ENCODE measurements at regions not wholly inside any gene's neighbourhood (a gene's known extent, or its start where the extent isn't known, plus 50 kb on each side); places are given as distances from the start of the nearest gene placed in this dataset.

GRCh38 chr18:38879871-38880270, 1314.3 kb upstream of the CELF4 start (continued):
- no peak for TF ChIP-seq EZH2 (IDR thresholded peaks at IDR 0.05; ENCODE audit: low read depth, unreplicated experiment)
- no peak for TF ChIP-seq CTCF (conservative IDR thresholded peaks at IDR 0.05; ENCODE audit: low read depth in 2 of 2)
- TF ChIP-seq JUNB (IDR thresholded peaks at IDR 0.05; ENCODE audit: unreplicated experiment) = no peak
- TF ChIP-seq CREB1 (CRISPR knock-in tag; IDR thresholded peaks at IDR 0.05; ENCODE audit: low read depth) = no peak
- no peak for TF ChIP-seq NANOG (IDR thresholded peaks at IDR 0.05; ENCODE audit: borderline replicate concordance)
- no peak for TF ChIP-seq STAT1 (IDR thresholded peaks at IDR 0.05; ENCODE audit: unreplicated experiment)

DNA sequence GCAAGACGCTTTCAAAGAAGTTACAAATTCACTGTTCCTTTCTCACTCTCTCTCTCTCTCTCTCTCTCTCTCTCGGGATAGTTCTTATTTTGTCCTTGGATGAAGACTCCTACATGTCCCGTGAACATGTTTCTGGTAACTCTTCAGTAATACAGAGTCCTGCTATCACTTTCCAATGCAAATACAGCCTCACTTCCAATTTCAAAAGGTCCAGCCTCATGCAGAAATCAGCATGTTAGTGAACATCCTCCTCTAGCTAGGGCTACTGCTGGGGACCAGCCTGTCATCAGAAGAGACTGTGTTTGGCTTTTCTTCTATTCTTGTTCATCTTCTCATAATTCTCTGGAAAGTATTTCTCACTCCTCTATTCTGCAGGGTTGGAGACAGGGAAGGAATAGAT, 1306.7 kb upstream of the CELF4 start:
- H3K36me3 ChIP-seq (ENCODE audit: insufficient read depth) = no peaks in the 10 kb centered on the region
- no peak overlapping the region for H3K4me2 ChIP-seq
- H3K27ac Mint-ChIP-seq = no peak overlapping the region
- peaks cover 4% of the 10 kb centered on the region; the same call in 1 of the 2 replicates for H3K4me1 ChIP-seq (ENCODE audit: insufficient read depth)
- DNase-seq (ENCODE audit: low spot score) (no peak), ATAC-seq (no peak)
- TF ChIP-seq ZNF331 (CRISPR knock-in tag; IDR thresholded peaks at IDR 0.05; ENCODE audit: low read depth) (no peak), CTCF (conservative IDR thresholded peaks at IDR 0.05; ENCODE audit: low read depth in 2 of 2) (no peak), NANOG (IDR thresholded peaks at IDR 0.05; ENCODE audit: borderline replicate concordance) (no peak), JUNB (IDR thresholded peaks at IDR 0.05; ENCODE audit: unreplicated experiment) (no peak), POLR2AphosphoS5 (IDR thresholded peaks at IDR 0.05; ENCODE audit: low read depth) (no peak)
- peaks cover 8% of the 10 kb centered on the region; the same call in 1 of the 3 replicates for H3K4me1 Mint-ChIP-seq
- no peaks in the 10 kb centered on the region; the same call in 2 of the 3 replicates for H3K36me3 Mint-ChIP-seq (ENCODE audit: low read depth)
- no peak overlapping the region for H3K27ac ChIP-seq (ENCODE audit: low read depth)
- H3K27me3 ChIP-seq (ENCODE audit: insufficient read depth) = no peaks in the 10 kb centered on the region
- H3F3A ChIP-seq (replicated peaks; ENCODE audit: low read depth) = no peaks in the 10 kb centered on the region
- no peaks in the 10 kb centered on the region for H3K27me3 Mint-ChIP-seq (ENCODE audit: insufficient read depth, low read depth, poor library complexity)
- H3K4me3 ChIP-seq = no peak overlapping the region
- H3K9me2 ChIP-seq (ENCODE audit: insufficient read depth) = no peaks in the 10 kb centered on the region
- H3K79me2 ChIP-seq (replicated peaks; ENCODE audit: insufficient read depth) = no peaks in the 10 kb centered on the region
- H3K9me3 Mint-ChIP-seq = no peaks in the 10 kb centered on the region; the same call in 2 of the 3 replicates
- H4K20me1 ChIP-seq (replicated peaks; ENCODE audit: insufficient read depth) = no peaks in the 10 kb centered on the region
- peak overlapping the region; percentile 77; the same call in 1 of the 2 replicates for H2AFZ ChIP-seq
- no peak overlapping the region for H3K4me3 Mint-ChIP-seq

- H4K20me1 ChIP-seq (replicated peaks; ENCODE audit: insufficient read depth) = no peaks in the 10 kb centered on the region
- ATAC-seq = no peak
- no peaks in the 10 kb centered on the region; the same call in 2 of the 3 replicates for H3K9me3 Mint-ChIP-seq
- H2AFZ ChIP-seq = no peak overlapping the region
- H3K4me1 ChIP-seq (ENCODE audit: insufficient read depth) = peaks cover 4% of the 10 kb centered on the region; the same call in 1 of the 2 replicates
- H3K27ac ChIP-seq (ENCODE audit: low read depth) = no peak overlapping the region
- H3K9me2 ChIP-seq (ENCODE audit: insufficient read depth) = peaks cover 5% of the 10 kb centered on the region; the same call in 1 of the 2 replicates
- peaks cover 8% of the 10 kb centered on the region; the same call in 1 of the 3 replicates for H3K4me1 Mint-ChIP-seq
- H3K4me3 Mint-ChIP-seq = no peak overlapping the region
- H3K27me3 Mint-ChIP-seq (ENCODE audit: insufficient read depth, low read depth, poor library complexity) = peaks cover 2% of the 10 kb centered on the region
- no peak for DNase-seq (ENCODE audit: low spot score)
- H3K27ac Mint-ChIP-seq = no peak overlapping the region
- no peak overlapping the region for H3K4me3 ChIP-seq
- H3K4me2 ChIP-seq = no peak overlapping the region
- H3K27me3 ChIP-seq (ENCODE audit: insufficient read depth) = no peaks in the 10 kb centered on the region
- H3F3A ChIP-seq (replicated peaks; ENCODE audit: low read depth) = no peaks in the 10 kb centered on the region
- H3K36me3 Mint-ChIP-seq (ENCODE audit: low read depth) = no peaks in the 10 kb centered on the region; the same call in 2 of the 3 replicates
- H3K79me2 ChIP-seq (replicated peaks; ENCODE audit: insufficient read depth) = no peaks in the 10 kb centered on the region
- no peaks in the 10 kb centered on the region for H3K36me3 ChIP-seq (ENCODE audit: insufficient read depth)
- TF ChIP-seq REST (IDR thresholded peaks at IDR 0.05; ENCODE audit: unreplicated experiment) = no peak
Observed at GRCh38 chr18:38868757-38869156, 1303.2 kb upstream of the CELF4 start.

Measured in GM23338 (cell line).